ENCODE measurements at regions not wholly inside any gene's neighbourhood (a gene's known extent, or its start where the extent isn't known, plus 50 kb on each side); places are given as distances from the start of the nearest gene placed in this dataset.
"Not testable (repeated sequence)": the region's sequence is repeated elsewhere in the genome, so short reads cannot be mapped to it uniquely, and the experiment has no call there.

GRCh38 chr3:15872807-15873206 lies 75.0 kb upstream of the ANKRD28 start:
- H3K4me3 ChIP-seq: no peak overlapping the region
- no peaks in the 10 kb centered on the region for H3K36me3 ChIP-seq
- no peaks in the 10 kb centered on the region for H3K4me1 ChIP-seq
- H3K27ac ChIP-seq: no peak overlapping the region
- no peaks in the 10 kb centered on the region for H3K9me3 ChIP-seq
- TF ChIP-seq CTCF (IDR thresholded peaks at IDR 0.05): no peak
- DNase-seq (ENCODE audit: low spot score): no peak
- H3K27me3 ChIP-seq: no peaks in the 10 kb centered on the region

- Histone ChIP-seq H3K36me3 (no peaks in the 10 kb centered on the region), H3K4me1 (no peaks in the 10 kb centered on the region), H3K27me3 (no peaks in the 10 kb centered on the region), H3K4me3 (no peak overlapping the region), H3K27ac (no peak overlapping the region), H3K9me3 (no peaks in the 10 kb centered on the region)
- DNase-seq (ENCODE audit: low spot score): no peak
- no peak for TF ChIP-seq CTCF (IDR thresholded peaks at IDR 0.05)
Measured at GRCh38 chr3:15873415-15873814, 75.6 kb upstream of the ANKRD28 start.

GRCh38 chr3:15875016-15875689 lies 77.4 kb upstream of the ANKRD28 start:
- no peak for DNase-seq (ENCODE audit: low spot score)
- no peaks in the 10 kb centered on the region for H3K9me3 ChIP-seq
- no peak overlapping the region for H3K4me3 ChIP-seq
- H3K4me1 ChIP-seq: no peaks in the 10 kb centered on the region
- no peaks in the 10 kb centered on the region for H3K36me3 ChIP-seq
- no peaks in the 10 kb centered on the region for H3K27me3 ChIP-seq
- no peak overlapping the region for H3K27ac ChIP-seq
- TF ChIP-seq CTCF (IDR thresholded peaks at IDR 0.05): no peak

- no peaks in the 10 kb centered on the region for H3K9me3 ChIP-seq
Measured at GRCh38 chr3:15876669-15877068, 78.9 kb upstream of the ANKRD28 start.

GRCh38 chr3:15877813-15878212 lies 80.0 kb upstream of the ANKRD28 start:
- no peak for DNase-seq (ENCODE audit: low spot score)
- Histone ChIP-seq H3K27ac (no peak overlapping the region), H3K4me1 (no peaks in the 10 kb centered on the region), H3K27me3 (no peaks in the 10 kb centered on the region), H3K9me3 (no peaks in the 10 kb centered on the region), H3K36me3 (no peaks in the 10 kb centered on the region), H3K4me3 (no peak overlapping the region)
- no peak for TF ChIP-seq CTCF (IDR thresholded peaks at IDR 0.05)

More at GRCh38 chr3:15876669-15877068, 78.9 kb upstream of the ANKRD28 start:
- no peak for DNase-seq (ENCODE audit: low spot score)
- Histone ChIP-seq H3K27ac (no peak overlapping the region), H3K4me3 (no peak overlapping the region), H3K27me3 (no peaks in the 10 kb centered on the region), H3K36me3 (no peaks in the 10 kb centered on the region), H3K4me1 (no peaks in the 10 kb centered on the region)
- TF ChIP-seq CTCF (IDR thresholded peaks at IDR 0.05): no peak

- DNase-seq (ENCODE audit: low spot score); H3K27me3 ChIP-seq; H3K36me3 ChIP-seq; H3K27ac ChIP-seq; H3K4me3 ChIP-seq; H3K4me1 ChIP-seq; H3K9me3 ChIP-seq: not testable (repeated sequence)
Measured at GRCh38 chr3:15879787-15880186, 82.0 kb upstream of the ANKRD28 start.

All from right atrium auricular region (tissue), 2 donors.